Stimulated activated CD8-positive, alpha-beta memory T cell treated with anti-CD3 and anti-CD28 coated beads, Interleukin-2, amount 100 ng/mL, for 48 hours (primary cell): ENCODE measurements at regions not wholly inside any gene's neighbourhood (a gene's known extent, or its start where the extent isn't known, plus 50 kb on each side); places are given as distances from the start of the nearest gene placed in this dataset.

ENCODE experiments used
- DNase-seq, 2 donors: peaks; one replicate each; pipeline ENCODE4 v3.0.0-alpha.2; 2020; ENCODE audit warnings: low read depth in 2 of 2

DNA sequence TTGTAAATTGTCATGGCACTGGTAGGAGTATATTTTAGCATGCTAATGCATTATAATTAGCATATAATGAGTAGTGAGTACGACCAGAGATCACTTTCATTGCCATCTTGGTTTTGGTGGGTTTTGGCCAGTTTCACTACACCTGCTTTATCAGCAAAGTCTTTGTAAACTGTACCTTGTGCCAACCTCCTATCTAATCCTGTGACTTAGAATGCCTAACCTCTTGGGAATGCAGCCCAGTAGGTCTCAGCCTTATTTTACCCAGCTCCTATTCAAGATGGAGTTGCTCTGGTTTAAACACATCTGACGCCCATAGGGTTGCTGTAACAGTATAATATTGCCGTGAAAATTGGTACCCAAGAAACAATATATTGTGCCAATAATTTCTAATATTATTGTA is 159.4 kb downstream of the MAGEB5 start:
- DNase-seq = no peak

DNA sequence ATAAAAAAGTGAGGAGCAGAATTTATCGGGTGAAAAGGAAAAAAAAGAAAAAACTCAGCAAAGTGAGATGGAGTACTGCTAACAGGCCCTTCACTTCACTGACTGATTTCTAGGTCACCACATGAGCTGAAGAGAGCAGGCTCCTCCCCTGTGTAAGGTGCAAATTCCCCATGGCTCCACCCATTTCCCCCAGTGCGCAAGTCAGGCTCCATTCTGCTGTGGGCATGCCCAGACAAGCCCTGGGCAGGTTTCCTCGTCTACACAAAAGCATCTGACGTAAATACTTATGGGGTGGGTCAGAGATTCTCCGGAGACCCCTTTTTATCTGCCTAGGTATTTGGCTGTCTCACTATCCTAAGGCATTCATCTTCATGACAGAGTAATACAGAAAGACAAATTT is 157.9 kb downstream of the MAGEB5 start:
- no peak for DNase-seq

DNA sequence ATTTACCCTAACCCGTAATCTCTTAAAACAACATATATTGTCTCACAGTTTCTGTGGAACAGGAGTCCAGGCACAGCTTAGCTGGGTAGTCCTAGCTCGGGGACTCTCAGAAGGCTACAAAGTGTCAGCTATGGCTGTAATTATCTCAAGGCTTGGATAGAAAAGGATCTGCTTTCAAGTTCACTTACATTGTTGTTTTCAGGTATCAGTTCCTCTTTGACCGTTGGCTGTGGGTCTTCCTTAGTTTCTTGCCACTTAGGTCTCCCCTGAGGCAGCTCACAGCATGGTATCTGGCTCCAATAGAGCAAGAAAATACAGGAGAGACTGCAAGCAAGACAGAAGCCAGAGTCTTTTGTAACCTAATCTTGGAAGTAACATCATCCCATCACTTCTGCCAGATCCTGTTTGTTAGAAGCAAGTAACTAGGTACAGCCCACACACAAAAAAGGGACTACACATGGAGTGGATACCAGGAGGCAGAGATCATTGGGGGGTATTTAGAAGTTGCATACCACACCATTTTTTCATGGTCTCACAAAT is 137.0 kb downstream of the MAGEB5 start:
- no peak for DNase-seq

DNA sequence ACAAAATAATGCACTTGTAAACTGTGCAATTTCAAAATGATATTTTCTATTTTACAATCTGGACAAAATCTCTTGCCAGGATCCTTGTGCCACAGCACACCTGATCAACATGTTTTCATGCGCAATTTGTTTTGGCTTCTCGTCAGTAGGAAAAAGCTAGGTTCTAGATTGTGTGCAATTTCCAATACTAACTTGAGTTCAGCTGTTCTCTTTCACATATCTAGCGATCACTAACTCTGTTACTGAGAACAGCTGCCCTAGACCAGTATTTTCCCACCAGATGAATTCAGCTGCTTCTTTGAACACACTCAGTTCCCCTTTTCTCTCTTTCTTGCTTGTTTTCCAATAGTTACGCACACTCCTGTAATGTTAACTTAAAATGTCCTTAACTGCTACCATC is 131.2 kb downstream of the MAGEB5 start:
- no peak for DNase-seq

DNA sequence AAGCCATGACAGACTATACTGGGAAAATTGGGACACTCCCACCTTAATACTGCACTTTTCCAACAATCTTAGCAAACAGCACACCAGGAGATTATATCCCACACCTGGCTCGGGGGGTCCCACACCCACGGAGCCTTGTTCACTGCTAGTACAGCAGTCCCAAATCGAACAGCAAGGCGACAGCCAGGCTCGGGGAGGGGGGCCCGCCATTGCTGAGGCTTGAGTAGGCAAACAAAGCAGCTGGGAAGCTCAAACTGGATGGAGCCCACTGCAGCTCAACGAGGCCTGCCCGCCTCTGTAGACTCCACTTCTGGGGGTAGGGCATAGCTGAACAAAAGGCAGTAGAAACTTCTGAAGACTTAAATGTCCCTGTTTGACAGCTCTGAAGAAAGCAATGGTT is 118.3 kb downstream of the MAGEB5 start:
- DNase-seq = no peak

DNA sequence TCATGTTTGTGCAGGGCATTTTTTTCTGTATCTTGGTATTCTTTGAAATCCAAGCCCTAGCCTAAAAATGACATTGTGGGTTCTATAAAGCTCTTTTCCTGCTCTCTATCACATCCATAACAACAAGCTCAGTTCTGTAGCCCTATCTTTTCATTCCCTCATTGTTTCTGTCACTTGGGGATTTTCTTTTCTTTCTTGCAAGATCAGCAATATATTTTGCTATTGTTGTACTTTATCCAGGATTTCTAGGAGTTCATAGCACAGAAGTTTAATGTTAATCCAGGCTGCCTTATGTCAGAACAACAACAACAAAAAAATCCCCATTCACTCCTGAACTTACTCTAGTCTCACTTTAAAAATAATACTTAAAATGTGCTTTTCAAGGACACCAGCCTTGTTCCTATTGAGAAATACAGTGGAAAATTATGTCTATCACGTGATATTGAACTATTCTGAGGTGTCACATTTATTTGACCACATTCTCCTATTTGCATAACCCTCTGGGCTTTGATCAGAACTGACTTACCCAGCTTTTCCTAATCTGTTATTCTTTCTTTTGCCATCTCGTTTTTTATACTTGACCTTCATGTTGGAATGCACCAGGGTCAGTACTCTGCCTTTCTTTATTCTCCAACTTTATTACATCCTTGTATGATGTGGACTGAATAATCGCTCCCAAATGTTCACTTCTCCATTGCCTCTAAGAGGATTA is 112.8 kb downstream of the MAGEB5 start:
- DNase-seq = no peak

DNA sequence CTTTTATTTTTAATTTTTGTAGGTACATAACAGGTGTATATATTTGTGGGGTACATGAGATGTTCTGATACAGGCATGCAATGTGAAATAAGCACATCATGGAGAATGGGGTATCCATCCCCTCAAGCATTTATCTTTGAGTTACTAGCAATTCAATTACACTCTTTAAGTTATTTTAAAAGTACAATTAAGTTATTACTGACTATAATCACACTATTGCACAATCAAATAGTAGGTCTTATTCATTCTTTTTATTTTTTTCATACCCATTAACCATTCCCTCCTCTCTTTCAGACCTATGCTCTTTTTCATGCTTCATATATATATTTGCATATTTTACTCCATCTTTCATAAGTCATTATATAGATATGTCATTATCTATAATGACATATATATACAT is 93.3 kb downstream of the MAGEB5 start:
- no peak for DNase-seq

DNA sequence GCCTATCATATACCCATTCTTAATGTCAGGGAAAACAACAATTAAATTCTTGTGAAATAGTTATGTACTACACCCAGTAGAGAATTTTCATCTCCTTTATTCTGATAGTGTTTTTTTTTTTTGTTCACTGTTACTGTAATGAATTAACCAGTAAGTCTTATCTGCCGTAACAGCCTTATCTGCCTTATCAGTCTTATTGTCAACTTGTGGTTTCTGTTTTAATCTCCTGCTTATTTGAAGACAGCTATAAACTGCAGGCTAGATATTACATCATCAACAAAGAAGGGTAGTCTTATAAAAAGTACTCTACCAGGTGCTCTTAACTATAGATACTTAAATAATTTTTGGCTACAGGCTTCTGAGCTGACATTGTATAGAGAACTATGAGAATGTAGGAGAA is 79.5 kb downstream of the MAGEB5 start:
- no peak for DNase-seq

DNA sequence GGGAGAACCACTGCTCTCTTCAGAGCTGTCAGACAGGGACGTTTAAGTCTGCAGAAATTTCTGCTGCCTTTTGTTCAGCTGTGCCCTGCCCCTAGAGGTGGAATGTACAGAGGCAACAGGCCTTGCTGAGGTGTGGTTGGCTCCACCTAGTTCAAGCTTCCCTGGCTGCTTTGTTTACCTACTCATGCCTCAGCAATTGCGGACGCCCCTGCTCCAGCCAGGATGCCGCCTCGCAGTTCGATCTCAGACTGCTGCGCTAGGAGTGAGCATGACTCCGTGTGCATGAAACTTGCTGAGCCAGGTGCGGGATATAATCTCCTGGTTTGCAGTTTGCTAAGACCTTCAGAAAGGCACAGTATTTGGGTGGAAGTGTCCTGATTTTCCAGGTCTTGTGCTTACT is 70.9 kb downstream of the MAGEB5 start:
- DNase-seq = no peak
